Parathyroid adenoma (tissue), 2 donors: ENCODE measurements at regions not wholly inside any gene's neighbourhood (a gene's known extent, or its start where the extent isn't known, plus 50 kb on each side); places are given as distances from the start of the nearest gene placed in this dataset.

ENCODE experiments used
- H2AFZ ChIP-seq: fragments of 300-600 bp; sonication (generic); one replicate; pipeline ENCODE4 v1.7.0; 2017; ENCODE audit warnings: antibody characterized with exemption, mild to moderate bottlenecking
- H3K27ac ChIP-seq: fragments of 300-600 bp; sonication (generic); one replicate; pipeline ENCODE4 v1.7.0; 2017
- H3K27me3 ChIP-seq: fragments of 300-600 bp; sonication (generic); one replicate; pipeline ENCODE4 v1.7.0; 2017; ENCODE audit warnings: low read length; ENCODE audit not compliant: control insufficient read depth, insufficient read depth
- H3K36me3 ChIP-seq: fragments of 300-600 bp; sonication (generic); one replicate; pipeline ENCODE4 v1.7.0; 2017; ENCODE audit warnings: low read length; ENCODE audit not compliant: control insufficient read depth, insufficient read depth
- H3K4me1 ChIP-seq: fragments of 300-600 bp; sonication (generic); one replicate; pipeline ENCODE4 v1.7.0; 2017; ENCODE audit warnings: control low read depth
- H3K4me2 ChIP-seq: fragments of 300-600 bp; sonication (generic); one replicate; pipeline ENCODE4 v1.7.0; 2017; ENCODE audit warnings: low read length
- H3K4me3 ChIP-seq: fragments of 300-600 bp; sonication (generic); one replicate; pipeline ENCODE4 v1.7.0; 2017; ENCODE audit warnings: low read depth, low read length
- H3K79me2 ChIP-seq: fragments of 300-600 bp; sonication (generic); one replicate; pipeline ENCODE4 v1.7.0; 2017; ENCODE audit warnings: control low read depth
- H3K9ac ChIP-seq: fragments of 300-600 bp; sonication (generic); one replicate; pipeline ENCODE4 v1.7.0; 2017; ENCODE audit warnings: mild to moderate bottlenecking
- H3K9me3 ChIP-seq: fragments of 300-600 bp; sonication (generic); one replicate; pipeline ENCODE4 v1.7.0; 2017; ENCODE audit warnings: low read length; ENCODE audit not compliant: control insufficient read depth
- CTCF ChIP-seq: fragments of 300-600 bp; sonication (generic); IDR thresholded peaks from one replicate; pipeline ENCODE4 v1.7.0; 2017; ENCODE audit warnings: antibody characterized with exemption, mild to moderate bottlenecking
- donor health status: primary hyperparathyroidism.

DNA sequence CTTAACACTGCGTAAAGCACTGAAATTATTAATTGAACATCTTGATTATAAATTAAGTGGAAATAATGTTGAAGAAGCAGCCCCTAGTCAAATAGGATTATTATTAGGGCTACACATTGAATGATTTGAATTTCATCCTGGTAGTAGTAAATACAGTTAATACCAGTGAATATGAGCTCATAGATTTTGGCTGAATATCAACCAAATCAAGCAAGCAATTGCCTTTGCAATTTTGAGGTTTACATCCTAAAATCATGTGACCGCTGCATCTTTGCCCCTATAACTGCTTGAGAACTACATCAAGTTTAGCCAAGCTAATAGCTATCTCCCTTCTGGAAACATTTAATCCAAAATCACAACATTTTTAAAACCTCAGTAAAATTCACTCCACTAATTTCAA lies 801.2 kb upstream of the PIK3C3 start:
- TF ChIP-seq CTCF: no peak
- Histone ChIP-seq H3K4me2 (no peak overlapping the region), H3K27ac (no peak overlapping the region), H3K79me2 (no peaks in the 10 kb centered on the region), H3K4me3 (no peak overlapping the region), H3K9ac (no peak overlapping the region), H3K4me1 (no peaks in the 10 kb centered on the region), H2AFZ (no peak overlapping the region), H3K27me3 (no peaks in the 10 kb centered on the region), H3K9me3 (no peaks in the 10 kb centered on the region), H3K36me3 (no peaks in the 10 kb centered on the region)

- H3K4me2 ChIP-seq: no peak overlapping the region
- no peak overlapping the region for H2AFZ ChIP-seq
- no peaks in the 10 kb centered on the region for H3K79me2 ChIP-seq
- no peaks in the 10 kb centered on the region for H3K9me3 ChIP-seq
- H3K4me3 ChIP-seq: no peak overlapping the region
- H3K36me3 ChIP-seq: no peaks in the 10 kb centered on the region
- no peak overlapping the region for H3K27ac ChIP-seq
- no peak for TF ChIP-seq CTCF
- H3K4me1 ChIP-seq: no peaks in the 10 kb centered on the region
- no peak overlapping the region for H3K9ac ChIP-seq
- H3K27me3 ChIP-seq: no peaks in the 10 kb centered on the region
These were observed 804.7 kb upstream of the PIK3C3 start for GRCh38 chr18:41150316-41150715.

GRCh38 chr18:41146301-41146700 lies 808.7 kb upstream of the PIK3C3 start:
- Histone ChIP-seq H3K9ac (no peak overlapping the region), H2AFZ (no peak overlapping the region), H3K27me3 (no peaks in the 10 kb centered on the region), H3K4me1 (no peaks in the 10 kb centered on the region), H3K27ac (no peak overlapping the region), H3K9me3 (no peaks in the 10 kb centered on the region), H3K4me3 (no peak overlapping the region), H3K36me3 (no peaks in the 10 kb centered on the region), H3K79me2 (no peaks in the 10 kb centered on the region), H3K4me2 (no peak overlapping the region)
- no peak for TF ChIP-seq CTCF

- no peak overlapping the region for H3K27ac ChIP-seq
- no peak overlapping the region for H3K9ac ChIP-seq
- no peaks in the 10 kb centered on the region for H3K79me2 ChIP-seq
- no peaks in the 10 kb centered on the region for H3K27me3 ChIP-seq
- H2AFZ ChIP-seq: no peak overlapping the region
- no peaks in the 10 kb centered on the region for H3K9me3 ChIP-seq
- H3K4me2 ChIP-seq: no peak overlapping the region
- no peaks in the 10 kb centered on the region for H3K4me1 ChIP-seq
- H3K36me3 ChIP-seq: no peaks in the 10 kb centered on the region
- H3K4me3 ChIP-seq: no peak overlapping the region
- no peak for TF ChIP-seq CTCF
These were observed 809.5 kb upstream of the PIK3C3 start for GRCh38 chr18:41145516-41145915.

- TF ChIP-seq CTCF: no peak
- Histone ChIP-seq H3K9me3 (no peaks in the 10 kb centered on the region), H2AFZ (no peak overlapping the region), H3K9ac (no peak overlapping the region), H3K4me3 (no peak overlapping the region), H3K4me1 (no peaks in the 10 kb centered on the region), H3K4me2 (no peak overlapping the region), H3K27ac (no peak overlapping the region), H3K79me2 (no peaks in the 10 kb centered on the region), H3K27me3 (no peaks in the 10 kb centered on the region), H3K36me3 (no peaks in the 10 kb centered on the region)
These were observed 810.6 kb upstream of the PIK3C3 start for GRCh38 chr18:41144441-41144840.
